ENCODE measurements at regions not wholly inside any gene's neighbourhood (a gene's known extent, or its start where the extent isn't known, plus 50 kb on each side); places are given as distances from the start of the nearest gene placed in this dataset.

- peak; percentile 60 for TF ChIP-seq CTCF (IDR thresholded peaks at IDR 0.05; ENCODE audit: control insufficient read depth, extremely low read depth, insufficient read depth)
- H3K4me3 ChIP-seq (ENCODE audit: low read depth, low read length) = no peak overlapping the region
- DNase-seq (ENCODE audit: low read depth) = no peak
Measured at GRCh38 chr6:68313911-68314310, 321.2 kb upstream of the ADGRB3 start.

- H3K4me3 ChIP-seq (ENCODE audit: low read depth, low read length) = no peak overlapping the region
- TF ChIP-seq CTCF (IDR thresholded peaks at IDR 0.05; ENCODE audit: control insufficient read depth, extremely low read depth, insufficient read depth) = no peak
Measured at GRCh38 chr6:68307301-68307700, 327.8 kb upstream of the ADGRB3 start.

GRCh38 chr6:68296126-68296525 is 339.0 kb upstream of the ADGRB3 start:
- no peak for DNase-seq (ENCODE audit: low read depth)
- TF ChIP-seq CTCF (IDR thresholded peaks at IDR 0.05; ENCODE audit: control insufficient read depth, extremely low read depth, insufficient read depth) = no peak
- no peak overlapping the region for H3K4me3 ChIP-seq (ENCODE audit: low read depth, low read length)

More at GRCh38 chr6:68307301-68307700, 327.8 kb upstream of the ADGRB3 start:
- no peak for DNase-seq (ENCODE audit: low read depth)

GRCh38 chr6:68282646-68283045 is 352.4 kb upstream of the ADGRB3 start:
- no peak for DNase-seq (ENCODE audit: low read depth)

GRCh38 chr6:68279793-68280557 is 355.1 kb upstream of the ADGRB3 start:
- TF ChIP-seq CTCF (IDR thresholded peaks at IDR 0.05; ENCODE audit: control insufficient read depth, extremely low read depth, insufficient read depth) = no peak
- H3K4me3 ChIP-seq (ENCODE audit: low read depth, low read length) = no peak overlapping the region
- DNase-seq (ENCODE audit: low read depth) = no peak

More at GRCh38 chr6:68282646-68283045, 352.4 kb upstream of the ADGRB3 start:
- no peak for TF ChIP-seq CTCF (IDR thresholded peaks at IDR 0.05; ENCODE audit: control insufficient read depth, extremely low read depth, insufficient read depth)
- no peak overlapping the region for H3K4me3 ChIP-seq (ENCODE audit: low read depth, low read length)

GRCh38 chr6:68273297-68273696 is 361.8 kb upstream of the ADGRB3 start:
- DNase-seq (ENCODE audit: low read depth) = no peak
- H3K4me3 ChIP-seq (ENCODE audit: low read depth, low read length) = no peak overlapping the region
- TF ChIP-seq CTCF (IDR thresholded peaks at IDR 0.05; ENCODE audit: control insufficient read depth, extremely low read depth, insufficient read depth) = no peak

- no peak for DNase-seq (ENCODE audit: low read depth)
- no peak overlapping the region for H3K4me3 ChIP-seq (ENCODE audit: low read depth, low read length)
- TF ChIP-seq CTCF (IDR thresholded peaks at IDR 0.05; ENCODE audit: control insufficient read depth, extremely low read depth, insufficient read depth) = no peak
Measured at GRCh38 chr6:68256391-68256790, 378.7 kb upstream of the ADGRB3 start.

Measured in LNCaP clone FGC (cell line).